SU-DHL-6 (cell line): ENCODE measurements at regions not wholly inside any gene's neighbourhood (a gene's known extent, or its start where the extent isn't known, plus 50 kb on each side); places are given as distances from the start of the nearest gene placed in this dataset.

Source experiments
- CTCF ChIP-seq: fragments of 200-600 bp; sonication (generic); IDR thresholded peaks from one replicate; pipeline ENCODE4 v1.5.1; 2017; ENCODE audit warnings: antibody characterized with exemption, mild to moderate bottlenecking, low read length, moderate library complexity; ENCODE audit not compliant: insufficient read depth, poor library complexity, severe bottlenecking
- EZH2phosphoT487 ChIP-seq: fragments of 200-600 bp; sonication (generic), shearing (Covaris generic); conservative IDR thresholded peaks from 2 replicates; pipeline ENCODE4 v1.6.1; 2018; ENCODE audit warnings: mild to moderate bottlenecking, antibody characterized with exemption, low read length, moderate library complexity, mixed read lengths

GRCh38 chr2:215752436-215752835 is 260.9 kb downstream of the MREG start:
- TF ChIP-seq CTCF (no peak), EZH2phosphoT487 (no peak)
